GM21360 (cell line): ENCODE measurements at regions not wholly inside any gene's neighbourhood (a gene's known extent, or its start where the extent isn't known, plus 50 kb on each side); places are given as distances from the start of the nearest gene placed in this dataset.

Experiments
- ATAC-seq: cut with Tn5 transposase; IDR thresholded peaks from one replicate; pipeline ENCODE4 v1.9.1; 2021; ENCODE audit warnings: mild to moderate bottlenecking, moderate library complexity; ENCODE audit not compliant: unreplicated experiment

DNA sequence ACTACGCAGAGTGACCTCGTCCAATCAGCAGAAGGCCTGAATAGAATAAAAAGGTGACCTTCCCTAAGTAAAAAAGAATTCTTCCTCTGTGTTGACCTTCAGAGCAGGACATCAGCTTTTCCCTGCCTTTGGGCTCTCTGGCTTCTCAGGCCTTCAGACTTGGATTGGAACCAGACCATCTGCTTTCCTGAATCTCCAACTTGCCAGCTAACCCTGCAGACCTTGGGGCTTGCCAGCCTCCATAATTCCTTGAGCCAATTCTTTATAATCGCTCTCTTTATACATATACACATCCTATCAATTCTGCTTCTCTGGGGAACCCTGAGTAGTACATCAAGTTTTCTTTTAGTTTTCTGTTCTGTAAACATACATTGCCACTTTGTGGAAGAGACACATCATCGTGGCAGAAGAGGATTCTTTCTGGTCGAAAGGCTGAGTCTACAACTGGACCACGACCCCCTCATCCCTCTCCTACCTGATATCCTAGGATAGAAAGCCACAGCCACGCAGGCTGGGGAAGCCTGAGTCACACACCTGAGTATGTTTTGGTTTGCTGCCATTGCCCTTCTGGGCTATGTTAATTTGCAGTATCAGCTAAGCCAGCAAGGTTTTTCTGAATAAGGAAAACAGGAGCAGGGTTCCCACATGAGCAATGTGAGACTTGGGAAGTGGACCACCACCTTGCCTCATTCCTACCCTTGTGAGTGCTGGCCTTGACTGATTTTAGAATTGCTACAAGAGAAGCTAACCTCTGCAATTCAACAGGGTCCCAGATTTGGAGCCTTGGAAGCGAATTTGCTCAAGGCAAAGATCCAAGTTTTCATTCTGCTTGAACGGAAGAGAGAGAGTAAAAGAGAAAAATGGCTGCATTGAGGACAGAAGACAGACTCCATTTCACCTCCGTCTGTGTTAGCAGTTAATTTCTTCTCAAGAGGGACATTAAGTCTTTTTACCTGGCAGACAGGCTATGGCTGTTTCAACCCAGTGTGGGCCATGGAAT lies 445.2 kb upstream of the FZD8 start:
- ATAC-seq, result no peak

DNA sequence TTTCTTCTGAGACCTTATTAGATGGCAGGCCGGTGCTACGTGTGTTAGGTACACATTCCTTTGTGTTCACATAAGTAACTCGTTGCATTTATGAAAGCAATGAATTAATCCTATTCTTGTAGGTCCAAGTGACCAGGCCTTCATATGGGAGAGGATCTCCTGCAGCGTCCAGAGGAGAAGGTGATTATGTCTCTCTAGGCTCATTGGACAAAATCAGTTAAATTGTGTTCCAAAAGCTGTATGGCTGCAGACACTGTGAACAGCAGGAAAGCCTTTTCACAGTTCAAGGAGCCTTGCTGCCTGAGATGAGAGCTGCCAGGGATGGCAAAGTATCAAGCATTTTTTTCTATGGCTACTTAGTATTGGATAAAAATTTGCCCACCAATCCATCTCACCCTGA lies 433.1 kb upstream of the FZD8 start:
- ATAC-seq, result no peak

DNA sequence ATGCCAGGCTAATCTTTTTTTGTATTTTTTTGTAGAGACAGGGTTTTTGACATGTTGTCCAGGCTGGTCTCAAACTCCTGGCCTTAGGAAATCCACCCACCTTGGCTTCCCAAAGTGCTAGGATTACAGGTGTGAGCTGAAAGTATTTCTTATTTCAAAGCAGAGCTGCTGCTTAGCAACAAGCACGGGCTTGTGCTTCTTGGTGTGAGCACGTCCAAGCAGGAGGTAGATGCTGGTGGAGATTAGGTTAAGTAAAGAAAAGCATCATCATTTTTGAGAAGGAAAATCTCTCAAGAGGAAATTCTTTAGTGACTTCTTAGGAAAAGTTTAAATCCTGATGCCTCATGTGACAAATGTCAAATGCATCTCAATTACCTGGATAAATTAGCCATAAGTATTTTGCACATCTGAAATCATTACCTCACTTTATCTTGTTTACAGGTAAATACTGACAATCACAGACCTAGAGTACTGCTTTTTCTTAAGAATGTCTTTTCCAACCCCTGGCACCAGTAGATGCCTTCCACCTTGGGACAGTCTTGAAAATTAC lies 431.8 kb upstream of the FZD8 start:
- no peak for ATAC-seq

DNA sequence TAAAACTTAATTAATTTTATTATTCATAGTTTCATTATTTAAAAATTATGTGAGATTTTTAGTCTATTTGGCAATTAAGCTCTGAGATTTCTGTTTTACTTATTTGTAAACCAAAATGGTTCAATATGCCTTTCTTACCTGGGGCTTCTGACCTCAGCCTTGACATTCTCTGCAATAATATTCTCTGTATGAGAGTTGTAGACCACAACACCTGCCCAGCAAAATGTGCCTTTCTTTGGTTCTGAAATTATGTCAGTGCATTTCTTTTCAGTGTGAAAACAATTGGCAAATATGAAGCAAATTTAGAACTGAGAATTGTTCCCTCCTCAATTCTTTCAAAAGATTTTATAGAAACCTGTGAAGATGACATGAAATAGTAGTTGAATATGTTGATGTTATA lies 426.4 kb upstream of the FZD8 start:
- no peak for ATAC-seq

DNA sequence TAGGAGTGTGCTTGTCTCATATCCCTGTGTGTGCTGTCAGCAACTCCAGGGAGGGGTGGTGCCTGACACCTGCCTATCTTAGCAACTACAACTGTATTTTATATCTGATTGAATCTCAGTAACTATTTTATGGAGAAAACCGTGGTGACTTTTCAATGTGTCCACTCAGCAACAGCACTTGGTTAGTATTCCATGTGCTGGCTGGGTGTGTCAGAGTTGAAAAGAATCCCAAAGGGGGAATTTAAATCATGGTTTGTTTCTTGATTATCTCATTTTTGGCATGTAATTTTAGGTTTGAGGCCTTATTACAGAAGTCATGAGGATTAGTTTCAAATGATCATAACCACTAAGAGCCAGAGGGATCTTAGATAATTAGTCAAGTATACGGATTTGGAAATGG lies 425.7 kb upstream of the FZD8 start:
- no peak for ATAC-seq

DNA sequence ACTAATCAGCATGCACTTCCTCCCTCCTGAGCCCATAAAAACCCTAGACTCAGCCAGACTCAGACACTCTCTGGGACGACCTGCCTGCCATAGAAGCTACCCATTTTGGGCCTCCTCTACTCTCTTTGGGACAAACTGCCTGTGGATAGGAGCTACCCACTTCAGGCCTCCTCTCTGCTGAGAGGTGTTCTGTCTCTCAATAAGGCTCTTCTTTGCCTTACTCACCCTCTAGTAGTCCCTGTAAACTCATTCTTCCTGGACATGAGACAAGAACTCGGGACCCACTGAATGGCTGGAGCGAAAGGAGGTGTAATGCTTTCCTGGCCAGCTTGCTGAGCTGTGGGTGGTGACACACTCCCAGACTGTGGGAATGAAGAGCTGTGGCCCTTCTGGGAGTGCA lies 424.8 kb upstream of the FZD8 start:
- no peak for ATAC-seq

DNA sequence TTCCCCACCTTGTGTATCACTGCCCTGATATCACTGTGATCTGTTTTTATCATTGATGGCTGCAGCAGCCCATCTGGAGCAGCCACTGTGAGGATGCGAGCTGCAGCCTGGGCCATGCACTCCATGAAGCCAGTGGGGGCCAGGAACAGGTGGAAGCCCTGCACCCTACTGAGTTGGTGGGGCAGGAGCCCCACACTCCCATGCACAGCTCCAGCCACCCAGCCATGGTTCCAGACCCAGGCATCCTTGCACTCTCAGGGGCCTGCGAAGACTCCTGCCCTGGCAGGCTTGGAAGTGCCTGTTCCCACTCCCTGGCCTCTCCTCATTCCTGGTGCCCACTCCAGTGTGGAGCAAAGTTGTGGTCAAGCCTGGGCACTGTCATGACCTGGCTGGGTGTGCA lies 424.0 kb upstream of the FZD8 start:
- no peak for ATAC-seq

DNA sequence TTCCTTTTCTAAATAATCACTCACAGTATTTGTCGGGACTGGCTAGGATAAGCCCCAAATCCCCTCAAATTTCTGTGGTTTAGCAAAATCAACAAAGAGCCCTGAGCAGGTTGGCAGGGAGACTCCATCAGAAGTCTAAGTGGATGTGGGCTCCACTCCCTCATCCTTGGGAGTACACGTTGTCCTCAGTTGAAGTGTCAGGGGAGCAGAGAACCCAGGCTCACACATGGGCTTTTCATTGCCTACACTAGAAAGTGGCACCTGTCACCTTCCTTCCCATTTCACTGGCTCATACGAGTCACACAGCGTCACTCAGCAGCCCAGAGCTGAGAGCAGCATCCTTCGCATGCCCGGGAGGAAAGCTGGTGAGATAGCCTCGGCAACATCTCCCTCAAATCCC lies 421.3 kb upstream of the FZD8 start:
- no peak for ATAC-seq

DNA sequence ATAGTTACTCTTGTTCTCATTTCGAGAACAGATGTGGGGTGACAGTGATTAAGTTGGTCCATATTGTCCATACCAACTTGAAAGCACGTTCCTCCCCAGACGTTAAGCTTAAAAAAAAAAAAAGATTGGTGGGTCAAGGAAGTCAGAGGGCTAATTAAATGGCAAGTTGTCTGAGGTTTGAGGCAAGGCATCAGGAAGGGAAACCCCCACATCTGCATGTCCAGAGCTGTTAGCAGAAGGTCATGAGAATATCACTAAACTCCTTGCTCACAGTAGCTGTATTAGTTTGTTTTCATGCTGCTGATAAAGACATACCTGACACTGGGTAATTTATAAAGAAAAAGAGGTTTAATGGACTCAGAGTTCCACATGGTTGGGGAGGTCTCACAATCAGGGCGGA lies 415.6 kb upstream of the FZD8 start:
- no peak for ATAC-seq

DNA sequence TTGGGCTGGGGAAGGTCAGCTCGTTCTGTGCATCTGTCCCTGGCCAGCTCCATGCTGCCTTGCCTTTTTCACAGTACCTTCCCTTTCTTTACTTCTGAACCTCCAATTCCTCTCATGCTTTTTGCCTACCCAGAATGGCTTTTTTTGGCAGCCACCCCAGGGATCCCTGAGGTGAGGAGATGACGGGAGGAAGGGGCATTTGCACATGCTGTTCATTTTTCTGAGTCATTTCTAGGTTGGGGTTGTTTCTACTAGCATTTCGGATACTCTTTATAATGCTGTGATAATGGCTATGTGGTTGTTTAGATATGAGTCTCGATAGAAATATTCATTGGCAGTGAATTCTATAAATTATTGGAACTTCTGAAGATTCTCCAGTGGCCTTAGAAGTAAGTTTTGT lies 415.1 kb upstream of the FZD8 start:
- no peak for ATAC-seq

DNA sequence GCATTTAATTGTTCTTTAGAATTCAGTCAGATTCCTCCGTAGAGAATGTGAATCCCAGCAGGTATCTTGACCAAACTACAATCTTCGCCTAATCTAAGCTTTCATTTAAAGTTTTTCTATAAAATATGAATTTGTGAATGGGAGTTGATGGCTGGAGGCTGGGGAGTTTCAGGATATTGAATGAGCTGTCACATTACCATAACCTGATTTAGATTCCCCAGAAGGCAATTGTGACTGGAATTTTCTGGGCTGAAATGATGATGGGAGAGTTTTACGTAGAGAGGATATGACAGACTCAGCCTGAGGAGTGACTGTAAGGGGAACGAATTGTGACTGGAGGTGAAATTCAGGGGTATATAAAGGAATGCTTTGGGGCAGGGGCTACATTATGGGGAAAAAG lies 411.7 kb upstream of the FZD8 start:
- no peak for ATAC-seq

DNA sequence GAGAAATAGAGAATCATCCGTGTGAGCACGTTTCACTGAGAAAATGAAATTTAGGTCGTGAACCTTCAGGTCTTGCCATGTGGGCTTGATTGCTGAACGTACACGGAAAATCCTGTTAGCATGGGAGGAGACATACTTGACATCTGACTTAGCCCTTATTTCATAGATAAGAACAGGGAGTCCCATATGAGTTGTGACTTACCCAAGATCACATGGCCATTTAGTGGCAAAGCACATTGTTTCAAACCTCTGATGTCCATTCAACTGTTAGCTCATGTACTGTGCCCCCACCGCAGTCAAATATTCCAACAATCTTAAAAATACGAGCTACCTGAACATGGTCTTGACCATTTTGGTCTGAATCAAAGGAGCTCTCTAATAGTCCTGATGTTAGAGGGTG lies 411.2 kb upstream of the FZD8 start:
- no peak for ATAC-seq

DNA sequence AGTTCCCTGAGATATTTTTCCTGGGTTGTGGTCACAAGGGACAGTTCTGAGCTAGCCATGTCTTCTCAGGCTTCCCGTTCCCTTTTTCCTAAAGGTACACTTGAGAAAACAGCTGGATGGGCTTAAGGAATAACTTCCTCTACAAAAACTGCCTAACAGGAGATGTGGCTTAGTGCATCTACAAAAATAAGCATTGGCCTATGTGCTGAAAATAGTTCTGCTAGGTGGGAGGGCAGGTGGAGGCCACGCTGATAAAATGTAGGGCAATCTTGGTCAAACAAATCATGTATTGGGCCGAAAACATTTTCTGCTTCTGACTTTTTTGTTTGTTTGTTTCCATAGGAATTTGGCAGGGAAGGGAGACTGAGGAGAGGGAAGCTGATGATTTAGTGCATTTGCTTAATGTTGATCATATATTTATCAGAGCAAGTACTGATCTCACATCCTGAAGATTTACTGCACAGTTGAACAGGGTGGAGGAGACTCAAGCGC lies 409.4 kb upstream of the FZD8 start:
- no peak for ATAC-seq

DNA sequence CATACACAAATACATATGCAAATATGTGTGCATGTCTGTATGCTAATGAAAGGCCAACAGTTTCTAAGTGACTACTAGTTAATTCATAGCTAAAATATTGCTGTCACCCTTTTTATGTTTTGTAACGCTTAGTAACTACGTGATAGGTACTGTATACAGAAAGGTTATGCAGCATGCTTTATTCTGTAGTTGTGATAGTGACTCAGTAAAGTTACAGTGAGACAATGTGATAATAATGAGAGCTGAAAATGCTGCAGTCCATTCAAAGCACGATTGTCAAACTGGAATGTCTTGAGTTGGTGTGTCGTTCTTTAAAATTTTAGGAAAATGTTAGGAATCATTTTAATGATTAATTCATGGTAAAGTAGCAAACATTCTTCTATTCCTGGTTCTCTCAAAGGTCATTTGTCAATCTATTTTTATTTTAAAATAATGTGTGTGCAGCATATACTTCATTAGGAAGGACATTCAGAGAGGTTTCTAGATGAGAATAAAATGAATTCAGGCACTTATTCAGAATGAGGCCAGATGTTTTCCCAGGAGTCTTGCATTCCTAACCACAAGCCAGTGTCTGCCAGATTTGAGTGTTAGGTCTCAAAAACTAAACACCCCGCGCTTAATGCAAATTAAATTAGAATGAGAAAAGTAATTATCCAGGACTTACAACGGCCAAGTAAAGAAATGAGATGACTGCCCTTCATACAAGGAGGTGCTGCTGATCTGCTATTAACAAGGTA lies 408.8 kb upstream of the FZD8 start:
- no peak for ATAC-seq

DNA sequence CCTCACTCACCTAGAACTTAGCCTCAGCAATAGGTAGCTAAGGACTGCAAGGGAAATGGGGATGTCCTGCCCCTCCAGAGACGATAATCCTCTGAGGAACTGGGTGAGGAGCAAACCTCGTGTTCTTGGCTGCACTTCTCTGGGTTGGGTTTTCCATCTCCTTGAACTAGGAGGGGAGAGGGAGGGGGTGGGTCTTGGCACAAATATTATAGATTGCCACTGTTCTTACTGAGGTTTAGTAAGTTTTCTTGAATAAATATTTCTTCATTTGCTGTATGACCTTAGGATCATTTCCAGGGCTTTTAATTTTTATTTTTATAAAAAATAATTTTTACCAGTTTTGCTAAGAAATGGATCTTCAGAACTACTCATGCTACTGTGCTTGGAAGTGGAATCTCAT lies 406.7 kb upstream of the FZD8 start:
- ATAC-seq, result no peak

DNA sequence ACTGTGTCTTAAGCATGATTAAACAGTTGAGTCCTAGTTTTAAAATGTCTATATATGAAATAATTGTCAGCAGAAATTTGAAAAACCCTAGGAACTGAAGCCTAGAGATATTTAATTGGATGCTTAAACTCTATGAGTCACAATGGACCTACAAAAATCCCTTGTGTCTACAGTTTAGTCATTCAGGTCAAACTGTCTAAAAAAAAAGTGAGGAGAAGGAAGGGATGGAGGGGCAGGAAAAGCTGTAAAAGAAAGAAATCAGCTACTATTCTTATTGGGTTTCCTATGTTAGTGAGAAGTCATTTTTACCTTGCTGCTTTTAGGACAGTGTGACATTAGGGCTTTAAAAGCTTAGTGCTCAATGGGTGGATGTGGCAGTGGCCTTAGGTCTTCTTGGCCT lies 406.1 kb upstream of the FZD8 start:
- ATAC-seq, result no peak

DNA sequence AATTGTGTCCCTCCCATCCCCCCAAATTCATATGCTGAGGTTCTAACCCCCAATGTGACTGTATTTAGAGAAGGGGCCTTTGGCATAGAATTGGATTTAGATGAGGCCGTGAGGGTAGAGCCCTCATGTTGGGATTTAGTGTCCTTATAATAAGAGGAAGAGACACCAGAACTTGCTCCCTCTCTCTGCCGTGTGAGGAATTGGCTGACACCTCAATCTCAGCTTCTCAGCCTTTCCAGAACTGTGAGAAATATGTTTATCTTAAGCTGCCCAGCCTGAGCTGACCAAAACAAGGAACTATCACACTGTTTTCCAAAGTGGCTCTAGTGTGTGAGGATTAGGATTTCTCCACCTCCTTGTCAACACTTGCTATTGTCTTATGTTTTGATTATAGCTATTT lies 400.0 kb upstream of the FZD8 start:
- no peak for ATAC-seq

DNA sequence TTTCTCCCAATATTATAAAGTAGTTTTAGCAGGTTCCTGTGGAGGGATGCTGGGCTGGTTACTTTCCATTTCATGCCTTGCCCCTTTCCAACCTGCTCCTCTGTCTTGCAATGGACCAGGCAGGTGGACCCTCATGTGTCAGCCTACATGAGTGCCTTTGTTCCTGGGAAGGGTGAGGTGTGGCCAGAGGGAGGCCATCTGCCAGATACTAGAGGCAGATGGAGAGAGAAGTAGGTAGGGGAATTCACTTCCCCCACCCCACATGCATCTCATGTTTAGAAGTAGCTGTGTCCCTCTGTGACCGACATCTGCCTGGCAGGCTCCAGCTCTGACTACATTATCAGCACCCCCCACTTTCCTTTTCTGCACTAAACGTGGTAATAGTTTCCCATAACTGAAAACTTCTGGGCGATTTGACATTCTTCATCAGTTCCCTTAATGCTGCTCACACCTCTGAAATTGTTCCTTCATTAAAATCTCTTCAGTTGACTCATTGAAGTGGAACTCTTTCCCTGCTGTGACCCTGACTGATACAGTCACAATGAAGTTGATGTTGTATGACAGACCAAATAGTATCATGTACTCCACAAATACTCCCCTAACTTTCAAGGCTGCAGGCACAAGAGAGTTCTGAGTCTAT lies 396.3 kb upstream of the FZD8 start:
- no peak for ATAC-seq

DNA sequence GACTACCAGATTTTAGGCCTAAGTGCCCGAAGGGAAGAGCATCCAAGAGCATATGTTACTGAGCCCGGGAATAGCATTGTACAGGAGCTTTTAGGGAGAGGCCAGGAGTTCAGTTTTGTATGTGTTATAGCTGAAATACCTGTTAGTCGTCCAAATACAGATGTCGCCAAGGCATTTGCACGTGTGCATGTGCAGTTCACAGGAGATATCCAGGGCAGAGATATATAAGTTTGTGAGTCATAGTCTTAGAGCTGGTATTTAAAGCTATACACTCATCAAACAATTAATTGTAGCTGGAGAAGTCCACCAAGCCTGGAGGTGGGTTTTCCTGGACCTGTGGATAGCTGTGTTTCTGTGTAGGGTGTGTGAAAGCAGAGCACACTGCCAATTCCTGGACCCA lies 394.0 kb upstream of the FZD8 start:
- no peak for ATAC-seq

DNA sequence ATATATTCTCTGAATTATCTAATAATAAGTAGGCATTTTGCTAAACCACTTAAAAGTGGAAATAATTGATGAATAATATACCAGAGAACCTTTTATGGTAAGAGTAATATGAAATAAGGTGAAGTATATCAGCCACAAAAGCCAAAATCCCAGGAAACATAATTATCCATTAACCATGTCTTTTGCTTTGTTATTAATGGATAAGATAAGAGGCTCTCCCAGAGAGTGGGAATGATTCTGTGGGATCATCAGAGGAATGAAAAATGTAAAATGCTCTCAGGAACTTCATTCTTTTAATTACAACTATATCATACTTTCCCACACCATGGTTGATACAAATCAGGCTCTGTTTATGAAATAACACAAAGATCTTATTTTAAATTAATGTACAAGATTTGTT lies 391.7 kb upstream of the FZD8 start:
- no peak for ATAC-seq

DNA sequence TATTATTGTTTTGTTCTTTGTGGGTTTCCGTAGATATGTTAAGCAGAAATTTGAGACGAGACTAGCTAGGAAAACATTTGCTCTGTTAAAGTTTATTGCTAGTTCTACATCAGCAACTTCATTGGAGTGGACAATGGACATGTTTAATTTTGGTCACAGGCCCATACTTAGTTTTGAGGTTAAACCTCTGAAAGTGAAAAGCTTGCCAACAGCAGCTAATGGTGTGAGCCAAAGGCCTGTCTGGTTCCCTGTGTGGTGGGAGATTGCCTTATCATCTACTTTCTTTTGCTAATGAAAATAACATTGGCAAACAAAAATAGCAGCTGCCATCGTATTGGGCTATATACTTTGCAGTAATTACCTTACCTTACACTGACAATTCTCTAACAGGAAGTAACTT lies 388.4 kb upstream of the FZD8 start:
- no peak for ATAC-seq
